ENCODE measurements at regions not wholly inside any gene's neighbourhood (a gene's known extent, or its start where the extent isn't known, plus 50 kb on each side); places are given as distances from the start of the nearest gene placed in this dataset.

DNA sequence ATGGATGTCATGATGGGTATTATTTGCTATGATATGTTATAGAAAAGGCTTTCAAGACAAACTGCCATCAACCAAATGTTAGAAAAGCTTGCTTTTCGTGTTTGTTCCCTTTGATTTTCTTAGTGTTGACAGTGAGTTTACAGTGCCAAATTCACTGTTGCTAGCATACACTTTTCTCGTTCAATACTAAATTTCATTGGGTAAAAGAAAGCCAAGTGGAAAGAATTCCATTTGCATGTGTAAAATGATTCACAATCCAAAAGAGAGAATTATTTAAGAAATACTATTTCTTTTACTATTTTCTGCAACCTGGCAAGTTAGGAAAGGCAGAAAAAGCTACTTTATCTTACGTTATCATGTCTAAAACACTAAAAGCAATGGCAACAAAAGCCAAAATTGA is 301.4 kb downstream of the OTOL1 start:
- TF ChIP-seq, protein P1, sequence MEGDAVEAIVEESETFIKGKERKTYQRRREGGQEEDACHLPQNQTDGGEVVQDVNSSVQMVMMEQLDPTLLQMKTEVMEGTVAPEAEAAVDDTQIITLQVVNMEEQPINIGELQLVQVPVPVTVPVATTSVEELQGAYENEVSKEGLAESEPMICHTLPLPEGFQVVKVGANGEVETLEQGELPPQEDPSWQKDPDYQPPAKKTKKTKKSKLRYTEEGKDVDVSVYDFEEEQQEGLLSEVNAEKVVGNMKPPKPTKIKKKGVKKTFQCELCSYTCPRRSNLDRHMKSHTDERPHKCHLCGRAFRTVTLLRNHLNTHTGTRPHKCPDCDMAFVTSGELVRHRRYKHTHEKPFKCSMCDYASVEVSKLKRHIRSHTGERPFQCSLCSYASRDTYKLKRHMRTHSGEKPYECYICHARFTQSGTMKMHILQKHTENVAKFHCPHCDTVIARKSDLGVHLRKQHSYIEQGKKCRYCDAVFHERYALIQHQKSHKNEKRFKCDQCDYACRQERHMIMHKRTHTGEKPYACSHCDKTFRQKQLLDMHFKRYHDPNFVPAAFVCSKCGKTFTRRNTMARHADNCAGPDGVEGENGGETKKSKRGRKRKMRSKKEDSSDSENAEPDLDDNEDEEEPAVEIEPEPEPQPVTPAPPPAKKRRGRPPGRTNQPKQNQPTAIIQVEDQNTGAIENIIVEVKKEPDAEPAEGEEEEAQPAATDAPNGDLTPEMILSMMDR (IDR thresholded peaks at IDR 0.05), result no peak
- TF ChIP-seq CEBPB (IDR thresholded peaks at IDR 0.05) (no peak), CBX2 (IDR thresholded peaks at IDR 0.05; ENCODE audit: borderline replicate concordance, low read depth) (no peak)

Data from A549 (cell line).